ENCODE measurements at regions not wholly inside any gene's neighbourhood (a gene's known extent, or its start where the extent isn't known, plus 50 kb on each side); places are given as distances from the start of the nearest gene placed in this dataset.

GRCh38 chr4:33470805-33471204 is 2750.6 kb downstream of the PCDH7 start:
- Mint-ChIP-seq H3K9me3 (peaks cover 7 to 11% of the 10 kb centered on the region in 2 experiments; a peak in 4 of 5 replicates), H3K36me3 (ENCODE audit: insufficient read depth in 1 of 3, low read depth in 3 of 3) (peaks cover 0 to 7% (median 1%) of the 10 kb centered on the region in 3 experiments; a peak in 4 of 7 replicates), H3K27ac (no peak overlapping the region), H3K27me3 (ENCODE audit: low read depth) (no peaks in the 10 kb centered on the region; the same call in 1 of the 2 replicates), H3K4me1 (no peaks in the 10 kb centered on the region), H3K4me3 (no peak overlapping the region)
- Histone ChIP-seq H3K14ac (ENCODE audit: insufficient read depth, low read length) (peak overlapping the region; percentile 29; the same call in 1 of the 2 replicates), H3K79me1 (ENCODE audit: insufficient read depth, low read depth, low read length, poor library complexity, severe bottlenecking) (no peaks in the 10 kb centered on the region), H3K9ac (ENCODE audit: extremely low read depth, insufficient read length, low read length) (no peak overlapping the region), H2BK20ac (ENCODE audit: low read depth, low read length, poor library complexity, severe bottlenecking) (no peak overlapping the region), H3K27ac (ENCODE audit: insufficient read length, low read depth, low read length) (no peak overlapping the region), H2AFZ (ENCODE audit: low read length) (no peak overlapping the region), H3K56ac (ENCODE audit: insufficient read length, low read depth, low read length) (no peak overlapping the region), H3K79me2 (ENCODE audit: insufficient read depth, low read length) (no peaks in the 10 kb centered on the region), H3K18ac (ENCODE audit: insufficient read length, low read depth, low read length) (no peak overlapping the region), H2BK120ac (ENCODE audit: low read depth, low read length, poor library complexity, severe bottlenecking) (no peak overlapping the region), H3K27me3 (ENCODE audit: insufficient read depth, low read length) (no peaks in the 10 kb centered on the region), H3K9me3 (ENCODE audit: control insufficient read depth, low read depth, low read length) (peaks cover 6% of the 10 kb centered on the region), H3T11ph (ENCODE audit: low read length) (no peak overlapping the region), H4K8ac (replicated peaks; ENCODE audit: insufficient read length, low read depth, low read length) (no peak overlapping the region), H3K4me1 (ENCODE audit: insufficient read depth, low read length) (no peaks in the 10 kb centered on the region), H3K23me2 (ENCODE audit: insufficient read length, low read depth, low read length, poor library complexity, severe bottlenecking) (no peaks in the 10 kb centered on the region), H3K23ac (ENCODE audit: insufficient read length, low read depth, low read length) (no peak overlapping the region), H4K91ac (ENCODE audit: insufficient read length, low read depth, low read length) (no peak overlapping the region), H2BK5ac (ENCODE audit: insufficient read length, low read length) (no peak overlapping the region), H4K20me1 (ENCODE audit: control insufficient read depth, insufficient read depth, insufficient read length) (no peaks in the 10 kb centered on the region), H2BK12ac (ENCODE audit: insufficient read length, low read depth, low read length) (no peak overlapping the region), H2AK5ac (ENCODE audit: insufficient read length, low read length) (no peak overlapping the region), H3K4me2 (ENCODE audit: insufficient read depth, insufficient read length, low read length) (no peak overlapping the region), H3K4ac (ENCODE audit: low read depth, low read length) (no peak overlapping the region), H4K5ac (ENCODE audit: insufficient read length, low read depth, low read length) (no peak overlapping the region), H2BK15ac (ENCODE audit: low read depth, low read length) (no peak overlapping the region)
- DNase-seq = no peak
- no CpG with 5 or more reads among the region's 4 CpGs for WGBS (ENCODE audit: extremely low coverage, insufficient read length, low lambda C conversion rate)
- TF ChIP-seq, protein P1, sequence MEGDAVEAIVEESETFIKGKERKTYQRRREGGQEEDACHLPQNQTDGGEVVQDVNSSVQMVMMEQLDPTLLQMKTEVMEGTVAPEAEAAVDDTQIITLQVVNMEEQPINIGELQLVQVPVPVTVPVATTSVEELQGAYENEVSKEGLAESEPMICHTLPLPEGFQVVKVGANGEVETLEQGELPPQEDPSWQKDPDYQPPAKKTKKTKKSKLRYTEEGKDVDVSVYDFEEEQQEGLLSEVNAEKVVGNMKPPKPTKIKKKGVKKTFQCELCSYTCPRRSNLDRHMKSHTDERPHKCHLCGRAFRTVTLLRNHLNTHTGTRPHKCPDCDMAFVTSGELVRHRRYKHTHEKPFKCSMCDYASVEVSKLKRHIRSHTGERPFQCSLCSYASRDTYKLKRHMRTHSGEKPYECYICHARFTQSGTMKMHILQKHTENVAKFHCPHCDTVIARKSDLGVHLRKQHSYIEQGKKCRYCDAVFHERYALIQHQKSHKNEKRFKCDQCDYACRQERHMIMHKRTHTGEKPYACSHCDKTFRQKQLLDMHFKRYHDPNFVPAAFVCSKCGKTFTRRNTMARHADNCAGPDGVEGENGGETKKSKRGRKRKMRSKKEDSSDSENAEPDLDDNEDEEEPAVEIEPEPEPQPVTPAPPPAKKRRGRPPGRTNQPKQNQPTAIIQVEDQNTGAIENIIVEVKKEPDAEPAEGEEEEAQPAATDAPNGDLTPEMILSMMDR (conservative IDR thresholded peaks at IDR 0.05) = no peak

Data from H9 (cell line).